Natural killer cell (primary cell): ENCODE measurements at regions not wholly inside any gene's neighbourhood (a gene's known extent, or its start where the extent isn't known, plus 50 kb on each side); places are given as distances from the start of the nearest gene placed in this dataset.

Experiments
- ATAC-seq, 3 donors: fragments of 150-1000 bp in 2 of 3; fragments of 200-7000 bp in 1 of 3; cut with Tn5 transposase; 1 replicate in 1 of 3; 2 replicates in 2 of 3; pipeline ENCODE4 v1.10.0; 2021; ENCODE audit warnings: mild to moderate bottlenecking in 2 of 3, moderate library complexity in 2 of 3
- DNase-seq, 2 donors: peaks; one replicate each; pipeline versions ENCODE4 v3.0.0 to v3.0.0-alpha.2; 2013 to 2021; ENCODE audit warnings: mixed read lengths in 1 of 2
- H3K27ac ChIP-seq: one replicate; pipeline ENCODE4 v1.5.1; 2013; ENCODE audit warnings: mild to moderate bottlenecking, low read length
- H3K27me3 ChIP-seq: one replicate; pipeline ENCODE4 v1.6.1; 2013; ENCODE audit warnings: low read length; ENCODE audit not compliant: control insufficient read depth, insufficient read depth
- H3K36me3 ChIP-seq: one replicate; pipeline ENCODE4 v1.6.1; 2013; ENCODE audit warnings: low read length; ENCODE audit not compliant: control insufficient read depth, insufficient read depth
- H3K4me1 ChIP-seq: one replicate; pipeline ENCODE4 v1.6.1; 2013; ENCODE audit warnings: low read length; ENCODE audit not compliant: control insufficient read depth, insufficient read depth
- H3K4me3 ChIP-seq: one replicate; pipeline ENCODE4 v1.5.1; 2013; ENCODE audit warnings: low read length
- H3K9me3 ChIP-seq: one replicate; pipeline ENCODE4 v1.6.1; 2013; ENCODE audit warnings: low read length; ENCODE audit not compliant: control insufficient read depth, insufficient read depth
- H3K27ac Mint-ChIP-seq, 2 donors: one replicate each; pipeline ENCODE4 v1.8.0; 2022; ENCODE audit warnings: mild to moderate bottlenecking in 2 of 2, mixed read lengths in 2 of 2, moderate library complexity in 1 of 2
- H3K27me3 Mint-ChIP-seq, 2 donors: one replicate each; pipeline ENCODE4 v1.8.0; 2022; ENCODE audit warnings: low read depth in 2 of 2, mixed read lengths in 2 of 2
- H3K36me3 Mint-ChIP-seq: one replicate; pipeline ENCODE4 v1.8.0; 2022; ENCODE audit warnings: mixed read lengths
- H3K4me1 Mint-ChIP-seq, 2 donors: one replicate each; pipeline ENCODE4 v1.8.0; 2022; ENCODE audit warnings: mixed read lengths in 2 of 2
- H3K4me3 Mint-ChIP-seq: one replicate; pipeline ENCODE4 v1.8.0; 2022; ENCODE audit warnings: mild to moderate bottlenecking, moderate library complexity, mixed read lengths
- H3K9me3 Mint-ChIP-seq, 2 donors: one replicate each; pipeline ENCODE4 v1.8.0; 2022; ENCODE audit warnings: mixed read lengths in 2 of 2
- CTCF ChIP-seq: fragments of 200-600 bp; IDR thresholded peaks from one replicate; pipeline ENCODE4 v1.8.0; 2022; ENCODE audit warnings: antibody characterized with exemption
- WGBS: methylation state at CpG from one replicate; pipeline ENCODE4 v1.1.7; 2013; ENCODE audit warnings: missing lambda C conversion rate; ENCODE audit not compliant: insufficient coverage; 5-methylcytosine and 5-hydroxymethylcytosine counted together
- intact Hi-C: fragments of 100-400 bp; cut with micrococcal nuclease; formaldehyde crosslinking; loops from one replicate; pipeline ENCODE4 v1.14.2; 2022

- H3K4me3 Mint-ChIP-seq: no peak overlapping the region
Measured at GRCh38 chr7:15837306-15837950, 150.9 kb upstream of the MEOX2 start.

GRCh38 chr7:15836651-15837050 is 150.2 kb upstream of the MEOX2 start:
- H3K27ac Mint-ChIP-seq: no peak overlapping the region
- no peaks in the 10 kb centered on the region for H3K27me3 Mint-ChIP-seq

More at GRCh38 chr7:15837306-15837950, 150.9 kb upstream of the MEOX2 start:
- no peaks in the 10 kb centered on the region for H3K4me1 ChIP-seq
- ATAC-seq: no peak
- H3K36me3 ChIP-seq: no peaks in the 10 kb centered on the region
- H3K9me3 ChIP-seq: no peaks in the 10 kb centered on the region
- no peaks in the 10 kb centered on the region for H3K27me3 Mint-ChIP-seq
- H3K27ac ChIP-seq: no peak overlapping the region
- no peaks in the 10 kb centered on the region for H3K4me1 Mint-ChIP-seq
- H3K9me3 Mint-ChIP-seq: peaks cover 0 to 2% of the 10 kb centered on the region in 2 donors
- 74% methylated on average over 5 of the region's 5 CpGs for WGBS
- no peak overlapping the region for H3K27ac Mint-ChIP-seq
- H3K4me3 ChIP-seq: no peak overlapping the region
- no peaks in the 10 kb centered on the region for H3K27me3 ChIP-seq
- no peak for DNase-seq
- TF ChIP-seq CTCF: no peak
- intact Hi-C loops: no loop called here
- no peaks in the 10 kb centered on the region for H3K36me3 Mint-ChIP-seq

DNA sequence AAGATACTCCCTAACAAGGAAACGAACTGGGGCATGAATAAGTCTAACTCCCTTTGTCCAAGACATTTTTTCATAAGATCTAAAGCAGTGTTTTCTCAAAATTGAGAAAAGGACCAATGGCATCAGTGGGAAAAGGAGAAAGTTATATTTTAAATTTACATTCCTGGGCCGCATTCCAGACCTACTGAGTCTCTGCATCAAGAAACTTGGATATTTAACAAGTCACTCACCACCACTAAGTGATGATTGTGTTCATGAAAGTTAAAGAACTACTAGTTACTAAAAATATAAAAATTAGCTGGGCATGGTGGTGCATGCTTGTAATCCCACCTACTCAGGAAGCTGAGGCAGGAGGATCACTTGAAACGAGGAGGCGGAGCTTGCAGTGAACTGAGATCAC is 149.6 kb upstream of the MEOX2 start:
- no peak overlapping the region for H3K4me3 Mint-ChIP-seq
- Histone ChIP-seq H3K27ac (no peak overlapping the region), H3K9me3 (no peaks in the 10 kb centered on the region), H3K4me1 (no peaks in the 10 kb centered on the region), H3K4me3 (no peak overlapping the region), H3K27me3 (no peaks in the 10 kb centered on the region), H3K36me3 (no peaks in the 10 kb centered on the region)
- no peak overlapping the region for H3K27ac Mint-ChIP-seq
- peaks cover 0 to 2% of the 10 kb centered on the region in 2 donors for H3K9me3 Mint-ChIP-seq
- DNase-seq (no peak), ATAC-seq (no peak)
- intact Hi-C loops: no loop called here
- H3K27me3 Mint-ChIP-seq: no peaks in the 10 kb centered on the region
- WGBS: 83% methylated on average over 3 of the region's 4 CpGs
- TF ChIP-seq CTCF: no peak
- H3K36me3 Mint-ChIP-seq: no peaks in the 10 kb centered on the region
- no peaks in the 10 kb centered on the region for H3K4me1 Mint-ChIP-seq

More at GRCh38 chr7:15836651-15837050, 150.2 kb upstream of the MEOX2 start:
- Histone ChIP-seq H3K4me3 (no peak overlapping the region), H3K27me3 (no peaks in the 10 kb centered on the region), H3K9me3 (no peaks in the 10 kb centered on the region), H3K36me3 (no peaks in the 10 kb centered on the region), H3K27ac (no peak overlapping the region), H3K4me1 (no peaks in the 10 kb centered on the region)
- no peaks in the 10 kb centered on the region for H3K4me1 Mint-ChIP-seq
- intact Hi-C loops: no loop called here
- H3K9me3 Mint-ChIP-seq: peaks cover 0 to 2% of the 10 kb centered on the region in 2 donors
- TF ChIP-seq CTCF: no peak
- ATAC-seq (no peak), DNase-seq (no peak)
- no peak overlapping the region for H3K4me3 Mint-ChIP-seq
- no peaks in the 10 kb centered on the region for H3K36me3 Mint-ChIP-seq
- WGBS: 86% methylated on average over 1 of the region's 2 CpGs

GRCh38 chr7:15834446-15834845 is 148.0 kb upstream of the MEOX2 start:
- peaks cover 1 to 2% of the 10 kb centered on the region in 2 donors for H3K9me3 Mint-ChIP-seq
- intact Hi-C loops: no loop called here
- H3K4me1 Mint-ChIP-seq: no peaks in the 10 kb centered on the region
- no peaks in the 10 kb centered on the region for H3K4me1 ChIP-seq
- H3K36me3 Mint-ChIP-seq: no peaks in the 10 kb centered on the region
- no peak overlapping the region for H3K27ac ChIP-seq
- H3K27me3 ChIP-seq: no peaks in the 10 kb centered on the region
- no peak overlapping the region for H3K4me3 Mint-ChIP-seq
- no peak for ATAC-seq
- no peaks in the 10 kb centered on the region for H3K27me3 Mint-ChIP-seq
- no peak overlapping the region for H3K27ac Mint-ChIP-seq
- no peak for TF ChIP-seq CTCF
- H3K36me3 ChIP-seq: no peaks in the 10 kb centered on the region
- no peak overlapping the region for H3K4me3 ChIP-seq
- DNase-seq: no peak
- no peaks in the 10 kb centered on the region for H3K9me3 ChIP-seq
